ENCODE measurements at regions not wholly inside any gene's neighbourhood (a gene's known extent, or its start where the extent isn't known, plus 50 kb on each side); places are given as distances from the start of the nearest gene placed in this dataset.

GRCh38 chr11:120012245-120012644, 125.7 kb downstream of the TRIM29 start:
- no peak for DNase-seq

- DNase-seq, result no peak
Observed at GRCh38 chr11:120011836-120012235, 126.1 kb downstream of the TRIM29 start.

- DNase-seq, result no peak
Observed at GRCh38 chr11:120010775-120011174, 127.1 kb downstream of the TRIM29 start.

- DNase-seq, result no peak
Observed at GRCh38 chr11:120009938-120010337, 128.0 kb downstream of the TRIM29 start.

GRCh38 chr11:120007144-120007543, 130.8 kb downstream of the TRIM29 start:
- DNase-seq, result no peak

- no peak for DNase-seq
Observed at GRCh38 chr11:120004723-120005122, 133.2 kb downstream of the TRIM29 start.

- DNase-seq, result no peak
Observed at GRCh38 chr11:120001178-120002090, 136.5 kb downstream of the TRIM29 start.

- no peak for DNase-seq
Observed at GRCh38 chr11:119999220-119999619, 138.7 kb downstream of the TRIM29 start.

- no peak for DNase-seq
Observed at GRCh38 chr11:119996556-119996955, 141.4 kb downstream of the TRIM29 start.

- no peak for DNase-seq
Observed at GRCh38 chr11:119995730-119996491, 142.0 kb downstream of the TRIM29 start.

GRCh38 chr11:119993722-119994121, 144.2 kb downstream of the TRIM29 start:
- no peak for DNase-seq

- no peak for DNase-seq
Observed at GRCh38 chr11:119992171-119993051, 145.5 kb downstream of the TRIM29 start.

- DNase-seq, result no peak
Observed at GRCh38 chr11:119991669-119992068, 146.2 kb downstream of the TRIM29 start.

GRCh38 chr11:119991022-119991404, 146.9 kb downstream of the TRIM29 start:
- DNase-seq, result no peak

- no peak for DNase-seq
Observed at GRCh38 chr11:119990309-119991021, 147.4 kb downstream of the TRIM29 start.

GRCh38 chr11:119989159-119989821, 148.6 kb downstream of the TRIM29 start:
- DNase-seq, result no peak

GRCh38 chr11:119985551-119985950, 152.4 kb downstream of the TRIM29 start:
- no peak for DNase-seq

- no peak for DNase-seq
Observed at GRCh38 chr11:119983816-119984215, 154.1 kb downstream of the TRIM29 start.

- DNase-seq, result no peak
Observed at GRCh38 chr11:119983240-119983732, 154.6 kb downstream of the TRIM29 start.

- no peak for DNase-seq
Observed at GRCh38 chr11:119982517-119983239, 155.2 kb downstream of the TRIM29 start.

GRCh38 chr11:119980431-119980830, 157.5 kb downstream of the TRIM29 start:
- DNase-seq, result no peak
